ENCODE measurements at regions not wholly inside any gene's neighbourhood (a gene's known extent, or its start where the extent isn't known, plus 50 kb on each side); places are given as distances from the start of the nearest gene placed in this dataset.

GRCh38 chr11:31968461-31969358 lies 122.2 kb upstream of the RCN1 start:
- TF ChIP-seq CTCF (conservative IDR thresholded peaks at IDR 0.05 in 1 of 2, IDR thresholded peaks at IDR 0.05 in 1 of 2; ENCODE audit: low read depth in 1 of 2, low read length in 2 of 2) (no peak), EZH2 (IDR thresholded peaks at IDR 0.05; ENCODE audit: low read length, missing control alignments) (no peak)
